Activated T-helper 17 cell treated with anti-CD3 and anti-CD28 coated beads, Interleukin-2, amount 50 U/mL, for 72 hours (primary cell): ENCODE measurements at regions not wholly inside any gene's neighbourhood (a gene's known extent, or its start where the extent isn't known, plus 50 kb on each side); places are given as distances from the start of the nearest gene placed in this dataset.
"Not testable (repeated sequence)": the region's sequence is repeated elsewhere in the genome, so short reads cannot be mapped to it uniquely, and the experiment has no call there.

Source experiments
- ATAC-seq: fragments of 150-1000 bp; cut with Tn5 transposase; replicated peaks from 2 replicates; pipeline ENCODE4 v1.10.0; 2021; ENCODE audit warnings: mild to moderate bottlenecking, moderate library complexity
- H3K27ac Mint-ChIP-seq: one replicate; pipeline ENCODE4 v1.8.0; 2022; ENCODE audit warnings: mixed read lengths
- H3K27me3 Mint-ChIP-seq: one replicate; pipeline ENCODE4 v1.8.0; 2022; ENCODE audit warnings: mixed read lengths
- H3K36me3 Mint-ChIP-seq: one replicate; pipeline ENCODE4 v1.8.0; 2022; ENCODE audit warnings: low read depth, mild to moderate bottlenecking, mixed read lengths
- H3K4me1 Mint-ChIP-seq: one replicate; pipeline ENCODE4 v1.8.0; 2022; ENCODE audit warnings: mixed read lengths
- H3K4me3 Mint-ChIP-seq: one replicate; pipeline ENCODE4 v1.8.0; 2022; ENCODE audit warnings: mild to moderate bottlenecking, mixed read lengths
- H3K9me3 Mint-ChIP-seq: one replicate; pipeline ENCODE4 v1.8.0; 2022; ENCODE audit warnings: mixed read lengths

GRCh38 chr3:197363553-197364409 is 65.4 kb upstream of the DLG1 start:
- peaks cover 14% of the 10 kb centered on the region for H3K9me3 Mint-ChIP-seq
- no peaks in the 10 kb centered on the region for H3K4me1 Mint-ChIP-seq
- peaks cover 19% of the 10 kb centered on the region for H3K27me3 Mint-ChIP-seq
- H3K27ac Mint-ChIP-seq: no peak overlapping the region
- H3K4me3 Mint-ChIP-seq: no peak overlapping the region
- no peak for ATAC-seq
- H3K36me3 Mint-ChIP-seq: no peaks in the 10 kb centered on the region

GRCh38 chr3:197362081-197362480 is 63.7 kb upstream of the DLG1 start:
- H3K36me3 Mint-ChIP-seq: no peaks in the 10 kb centered on the region
- H3K4me3 Mint-ChIP-seq: no peak overlapping the region
- peaks cover 16% of the 10 kb centered on the region for H3K27me3 Mint-ChIP-seq
- ATAC-seq: no peak
- H3K9me3 Mint-ChIP-seq: peaks cover 14% of the 10 kb centered on the region
- H3K27ac Mint-ChIP-seq: no peak overlapping the region
- H3K4me1 Mint-ChIP-seq: no peaks in the 10 kb centered on the region

DNA sequence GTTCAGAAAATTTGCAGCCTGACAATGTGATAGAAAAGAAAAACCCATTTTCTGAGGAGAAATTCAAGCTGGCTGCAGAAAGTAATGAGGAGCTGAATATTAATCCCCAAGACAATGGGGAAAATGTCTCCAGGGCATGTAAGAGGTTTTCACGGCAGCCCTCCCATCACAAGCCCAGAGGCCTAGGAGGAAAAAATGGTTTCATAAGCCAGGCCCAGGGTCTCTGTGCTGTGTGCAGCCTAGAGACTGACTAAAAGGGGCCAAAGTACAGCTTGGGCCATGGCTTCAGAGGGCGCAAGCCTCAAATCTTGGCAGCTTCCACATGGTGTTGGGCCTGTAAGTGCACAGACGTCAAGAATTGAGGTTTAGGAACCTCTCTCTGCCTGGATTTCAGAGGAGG is 61.7 kb upstream of the DLG1 start:
- not testable (repeated sequence) for H3K4me3 Mint-ChIP-seq, H3K27ac Mint-ChIP-seq, ATAC-seq, H3K36me3 Mint-ChIP-seq, H3K4me1 Mint-ChIP-seq, H3K27me3 Mint-ChIP-seq
- H3K9me3 Mint-ChIP-seq: peaks cover 14% of the 10 kb centered on the region

- not testable (repeated sequence) for H3K27ac Mint-ChIP-seq, H3K4me1 Mint-ChIP-seq, H3K36me3 Mint-ChIP-seq, H3K4me3 Mint-ChIP-seq, ATAC-seq
- H3K9me3 Mint-ChIP-seq: peaks cover 14% of the 10 kb centered on the region
- H3K27me3 Mint-ChIP-seq: peaks cover 11% of the 10 kb centered on the region
Measured at GRCh38 chr3:197359476-197359875, 61.1 kb upstream of the DLG1 start.

DNA sequence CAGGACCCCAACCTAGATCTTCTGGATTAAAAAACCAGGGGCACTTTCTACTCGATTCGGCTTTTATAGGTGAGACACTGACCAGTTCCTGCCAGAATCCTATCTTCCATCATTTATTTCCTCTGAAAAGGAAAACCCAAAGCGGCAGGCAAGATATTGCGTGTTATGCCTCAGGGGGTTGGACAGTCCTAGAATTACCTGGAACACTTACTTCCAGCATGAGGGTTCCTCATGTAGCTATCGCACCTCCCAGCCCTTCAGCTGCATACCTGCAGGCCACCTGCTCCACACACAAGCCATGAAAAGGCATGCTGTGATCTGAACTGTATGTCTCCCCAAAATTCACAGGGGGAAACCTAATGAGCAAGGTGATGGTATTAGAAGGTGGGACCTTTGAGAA is 58.3 kb upstream of the DLG1 start:
- H3K36me3 Mint-ChIP-seq: no peaks in the 10 kb centered on the region
- H3K4me3 Mint-ChIP-seq: no peak overlapping the region
- no peak overlapping the region for H3K27ac Mint-ChIP-seq
- peaks cover 13% of the 10 kb centered on the region for H3K27me3 Mint-ChIP-seq
- ATAC-seq: no peak
- peaks cover 14% of the 10 kb centered on the region for H3K9me3 Mint-ChIP-seq
- peaks cover 6% of the 10 kb centered on the region for H3K4me1 Mint-ChIP-seq

- Mint-ChIP-seq H3K27ac (no peak overlapping the region), H3K4me3 (no peak overlapping the region), H3K4me1 (peaks cover 6% of the 10 kb centered on the region), H3K9me3 (peaks cover 12% of the 10 kb centered on the region), H3K36me3 (no peaks in the 10 kb centered on the region), H3K27me3 (peaks cover 13% of the 10 kb centered on the region)
- ATAC-seq: no peak
Measured at GRCh38 chr3:197356275-197356674, 57.9 kb upstream of the DLG1 start.

DNA sequence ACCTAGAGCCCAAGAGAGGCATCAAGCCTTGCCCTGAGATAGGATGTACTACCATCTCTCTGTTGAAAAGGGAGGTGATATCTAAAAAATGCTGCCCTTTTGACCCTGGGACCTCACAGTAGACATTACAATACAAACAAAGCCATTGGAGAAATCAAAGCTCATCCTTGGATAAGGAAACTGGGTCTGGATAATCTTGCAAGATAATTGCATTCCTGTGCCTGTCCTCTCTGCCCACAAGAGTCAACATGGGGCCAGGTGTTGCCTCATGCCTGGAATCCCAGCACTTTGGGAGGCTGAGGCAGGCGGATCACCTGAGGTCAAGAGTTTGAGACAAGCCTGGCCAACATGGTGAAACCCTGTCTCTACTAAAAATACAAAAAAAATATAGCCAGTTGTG is 57.3 kb upstream of the DLG1 start:
- Mint-ChIP-seq H3K4me1 (peaks cover 6% of the 10 kb centered on the region), H3K9me3 (peaks cover 10% of the 10 kb centered on the region), H3K36me3 (no peaks in the 10 kb centered on the region), H3K4me3 (no peak overlapping the region), H3K27me3 (peaks cover 14% of the 10 kb centered on the region), H3K27ac (no peak overlapping the region)
- ATAC-seq: no peak

GRCh38 chr3:197354568-197355001 is 56.2 kb upstream of the DLG1 start:
- Mint-ChIP-seq H3K9me3 (peaks cover 4% of the 10 kb centered on the region), H3K27ac (no peak overlapping the region), H3K36me3 (no peaks in the 10 kb centered on the region), H3K4me1 (peaks cover 6% of the 10 kb centered on the region), H3K4me3 (no peak overlapping the region), H3K27me3 (peaks cover 13% of the 10 kb centered on the region)
- no peak for ATAC-seq

- H3K27me3 Mint-ChIP-seq: peaks cover 12% of the 10 kb centered on the region
- no peak overlapping the region for H3K27ac Mint-ChIP-seq
- H3K36me3 Mint-ChIP-seq: no peaks in the 10 kb centered on the region
- peaks cover 6% of the 10 kb centered on the region for H3K4me1 Mint-ChIP-seq
- no peak for ATAC-seq
- H3K4me3 Mint-ChIP-seq: no peak overlapping the region
- H3K9me3 Mint-ChIP-seq: no peaks in the 10 kb centered on the region
Measured at GRCh38 chr3:197353867-197354567, 55.6 kb upstream of the DLG1 start.

GRCh38 chr3:197353001-197353866 is 54.8 kb upstream of the DLG1 start:
- H3K27ac Mint-ChIP-seq: no peak overlapping the region
- ATAC-seq: no peak
- peaks cover 6% of the 10 kb centered on the region for H3K4me1 Mint-ChIP-seq
- H3K36me3 Mint-ChIP-seq: no peaks in the 10 kb centered on the region
- H3K9me3 Mint-ChIP-seq: no peaks in the 10 kb centered on the region
- H3K4me3 Mint-ChIP-seq: no peak overlapping the region
- peaks cover 12% of the 10 kb centered on the region for H3K27me3 Mint-ChIP-seq

DNA sequence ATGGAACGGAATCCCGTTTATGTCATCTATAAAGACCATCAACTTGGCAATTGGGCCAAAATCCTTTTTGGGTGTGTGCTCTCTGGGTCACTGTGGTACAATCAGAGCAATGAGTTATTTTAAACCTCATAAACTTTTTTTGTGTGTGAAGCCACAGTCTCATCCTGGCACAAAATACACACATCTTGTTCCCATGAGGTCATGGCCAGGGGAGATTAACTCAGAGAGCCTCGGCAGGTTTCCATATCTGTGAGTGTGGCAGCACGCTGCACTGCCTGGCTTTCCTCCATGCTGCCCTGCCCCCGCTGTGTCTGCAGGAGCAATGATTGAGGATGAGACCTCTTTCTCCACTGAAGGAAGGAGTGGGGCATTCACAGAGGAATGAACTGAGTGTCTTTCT is 54.0 kb upstream of the DLG1 start:
- Mint-ChIP-seq H3K27me3 (peaks cover 12% of the 10 kb centered on the region), H3K36me3 (no peaks in the 10 kb centered on the region), H3K27ac (no peak overlapping the region), H3K9me3 (no peaks in the 10 kb centered on the region), H3K4me3 (no peak overlapping the region), H3K4me1 (peaks cover 6% of the 10 kb centered on the region)
- ATAC-seq: no peak

GRCh38 chr3:197350446-197350845 is 52.0 kb upstream of the DLG1 start:
- Mint-ChIP-seq H3K4me3 (no peak overlapping the region), H3K27ac (no peak overlapping the region), H3K4me1 (peaks cover 6% of the 10 kb centered on the region), H3K9me3 (no peaks in the 10 kb centered on the region), H3K27me3 (peaks cover 10% of the 10 kb centered on the region), H3K36me3 (no peaks in the 10 kb centered on the region)
- ATAC-seq: no peak

DNA sequence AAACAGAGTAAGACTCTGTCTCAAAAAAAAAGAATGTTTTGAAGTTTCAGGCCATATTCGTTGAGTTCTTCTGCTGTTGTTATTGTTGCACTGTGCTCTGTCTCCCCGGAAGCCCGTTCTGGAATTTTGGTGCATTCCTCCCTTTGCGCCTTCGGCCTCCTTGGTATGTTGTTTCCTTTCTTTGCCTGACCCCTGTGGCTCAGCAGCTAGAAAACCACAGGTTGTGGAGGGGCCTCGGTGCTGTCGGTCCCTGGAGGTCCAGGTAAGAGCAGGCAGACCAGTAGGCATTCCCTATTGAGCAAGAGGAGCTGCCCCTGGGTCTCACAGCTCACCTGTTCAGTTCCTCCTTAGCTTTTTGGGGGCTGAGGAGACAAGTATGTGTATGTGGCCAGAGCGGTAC is 51.0 kb upstream of the DLG1 start:
- Mint-ChIP-seq H3K27ac (no peak overlapping the region), H3K4me3 (no peak overlapping the region), H3K9me3 (no peaks in the 10 kb centered on the region), H3K27me3 (peaks cover 7% of the 10 kb centered on the region), H3K36me3 (no peaks in the 10 kb centered on the region), H3K4me1 (peaks cover 3% of the 10 kb centered on the region)
- no peak for ATAC-seq
